ENCODE measurements at regions not wholly inside any gene's neighbourhood (a gene's known extent, or its start where the extent isn't known, plus 50 kb on each side); places are given as distances from the start of the nearest gene placed in this dataset.
A peak's percentile ranks its signal among the peaks of the same experiment; 100 is the strongest.

GRCh38 chr2:161045726-161046125, 114.5 kb upstream of the TANK start:
- no peaks in the 10 kb centered on the region for H3K36me3 ChIP-seq
- no peaks in the 10 kb centered on the region for H3K27me3 ChIP-seq (ENCODE audit: insufficient read depth, low read depth, severe bottlenecking)
- H3K27ac ChIP-seq, result no peak overlapping the region
- no peak for DNase-seq
- no peak overlapping the region for H3K4me3 ChIP-seq (ENCODE audit: low read depth, low read length)
- no peaks in the 10 kb centered on the region for H3K9me3 ChIP-seq (ENCODE audit: severe bottlenecking)
- no peak for TF ChIP-seq CTCF (IDR thresholded peaks at IDR 0.05; ENCODE audit: low read depth, low read length)

- TF ChIP-seq CTCF (IDR thresholded peaks at IDR 0.05; ENCODE audit: low read depth, low read length), result no peak
- H3K36me3 ChIP-seq, result no peaks in the 10 kb centered on the region
These were observed 113.4 kb upstream of the TANK start for GRCh38 chr2:161046876-161047275.

GRCh38 chr2:161048317-161048716, 111.9 kb upstream of the TANK start:
- H3K36me3 ChIP-seq, result no peaks in the 10 kb centered on the region
- H3K9me3 ChIP-seq (ENCODE audit: severe bottlenecking), result no peaks in the 10 kb centered on the region
- no peak for TF ChIP-seq CTCF (IDR thresholded peaks at IDR 0.05; ENCODE audit: low read depth, low read length)
- H3K4me3 ChIP-seq (ENCODE audit: low read depth, low read length), result no peak overlapping the region
- no peak overlapping the region for H3K27ac ChIP-seq
- H3K27me3 ChIP-seq (ENCODE audit: insufficient read depth, low read depth, severe bottlenecking), result no peaks in the 10 kb centered on the region
- no peak for DNase-seq

More at GRCh38 chr2:161046876-161047275, 113.4 kb upstream of the TANK start:
- Histone ChIP-seq H3K27me3 (ENCODE audit: insufficient read depth, low read depth, severe bottlenecking) (no peaks in the 10 kb centered on the region), H3K9me3 (ENCODE audit: severe bottlenecking) (no peaks in the 10 kb centered on the region), H3K27ac (no peak overlapping the region), H3K4me3 (ENCODE audit: low read depth, low read length) (no peak overlapping the region)
- no peak for DNase-seq

- no peak for TF ChIP-seq CTCF (IDR thresholded peaks at IDR 0.05; ENCODE audit: low read depth, low read length)
- Histone ChIP-seq H3K4me3 (ENCODE audit: low read depth, low read length) (no peak overlapping the region), H3K27me3 (ENCODE audit: insufficient read depth, low read depth, severe bottlenecking) (no peaks in the 10 kb centered on the region), H3K36me3 (no peaks in the 10 kb centered on the region), H3K27ac (no peak overlapping the region), H3K9me3 (ENCODE audit: severe bottlenecking) (no peaks in the 10 kb centered on the region)
- DNase-seq, result peak; percentile 27
These were observed 110.7 kb upstream of the TANK start for GRCh38 chr2:161049559-161049958.

- TF ChIP-seq CTCF (IDR thresholded peaks at IDR 0.05; ENCODE audit: low read depth, low read length), result no peak
- Histone ChIP-seq H3K9me3 (ENCODE audit: severe bottlenecking) (no peaks in the 10 kb centered on the region), H3K4me3 (ENCODE audit: low read depth, low read length) (no peak overlapping the region), H3K36me3 (no peaks in the 10 kb centered on the region), H3K27me3 (ENCODE audit: insufficient read depth, low read depth, severe bottlenecking) (no peaks in the 10 kb centered on the region), H3K27ac (no peak overlapping the region)
- DNase-seq, result no peak
These were observed 108.0 kb upstream of the TANK start for GRCh38 chr2:161052214-161052613.

GRCh38 chr2:161055289-161055688, 104.9 kb upstream of the TANK start:
- no peaks in the 10 kb centered on the region for H3K9me3 ChIP-seq (ENCODE audit: severe bottlenecking)
- no peaks in the 10 kb centered on the region for H3K27me3 ChIP-seq (ENCODE audit: insufficient read depth, low read depth, severe bottlenecking)
- no peak overlapping the region for H3K4me3 ChIP-seq (ENCODE audit: low read depth, low read length)
- no peaks in the 10 kb centered on the region for H3K36me3 ChIP-seq
- DNase-seq, result no peak
- no peak for TF ChIP-seq CTCF (IDR thresholded peaks at IDR 0.05; ENCODE audit: low read depth, low read length)
- no peak overlapping the region for H3K27ac ChIP-seq
